Pancreas (tissue), 10 donors: ENCODE measurements at regions not wholly inside any gene's neighbourhood (a gene's known extent, or its start where the extent isn't known, plus 50 kb on each side); places are given as distances from the start of the nearest gene placed in this dataset.

Experiments used
- ATAC-seq, 4 donors: fragments of 200-7000 bp; cut with Tn5 transposase; one replicate each; pipeline versions ENCODE4 v1.8.0 to v1.9.1; 2020; ENCODE audit warnings: mild to moderate bottlenecking in 4 of 4, moderate library complexity in 4 of 4
- DNase-seq, 6 donors: peaks; one replicate each; pipeline ENCODE4 v3.0.0-alpha.2; 2020
- FAIRE-seq: peaks from 2 replicates; lab custom pipeline; 2012; peaks lifted over from hg19 to GRCh38; lab: Jason Lieb, UNC
- H3K27ac ChIP-seq, 4 donors: fragments of 200-600 bp; sonication (generic); 1 replicate in 3 of 4; 2 replicates in 1 of 4; pipeline versions ENCODE4 v1.5.0 to v1.8.0; 2020
- H3K27me3 ChIP-seq, 4 donors: fragments of 200-600 bp; one replicate each; pipeline ENCODE4 v1.8.0; 2021
- H3K36me3 ChIP-seq, 3 donors: fragments of 200-600 bp; sonication (generic) in 1 of 3; one replicate each; pipeline versions ENCODE4 v1.5.0 to v1.8.0; 2020 to 2021
- H3K4me1 ChIP-seq, 3 donors: fragments of 200-600 bp; one replicate each; pipeline ENCODE4 v1.8.0; 2021
- H3K4me3 ChIP-seq, 4 donors: fragments of 200-600 bp; sonication (generic) in 2 of 4; one replicate each; pipeline versions ENCODE4 v1.5.0 to v1.8.0; 2020 to 2021
- H3K9me3 ChIP-seq, 4 donors: fragments of 200-600 bp; one replicate each; pipeline ENCODE4 v1.8.0; 2021
- CTCF ChIP-seq, 4 donors: fragments of 200-600 bp; sonication (generic) in 3 of 4; IDR thresholded peaks; one replicate each; pipeline versions ENCODE4 v1.5.0 to v1.8.0; 2021; ENCODE audit warnings: antibody characterized with exemption in 4 of 4
- WGBS, 2 donors: extraction: QIAGEN DNeasy Blood & Tissue Kit; methylation state at CpG; one replicate each; pipeline ENCODE4 v1.1.7; 2013; 5-methylcytosine and 5-hydroxymethylcytosine counted together
- intact Hi-C, 3 donors: fragments of 100-400 bp; cut with DNase I; formaldehyde crosslinking; loops; one replicate each; pipeline versions ENCODE4 v1.11.1 to v1.14.2; 2022
- donor health status: healthy with polysubstance abuse.
- donor health status: DM: no; HTN: no; CAD: no; lungs with moderate emphysema.
- donor health status: DM: no; HTN: no; CAD: no.
- donor health status: control.
- donor health status: control.
- donor health status: Bipolar disorder and iron deficiency.
- donor health status: DM: yes; HTN: yes; CAD: no.
- donor health status: DM: no; HTN: no; CAD: no.
- donor health status: DM: no; HTN: no; CAD: no.
- donor health status: DM: yes; HTN: yes; CAD: no.

DNA sequence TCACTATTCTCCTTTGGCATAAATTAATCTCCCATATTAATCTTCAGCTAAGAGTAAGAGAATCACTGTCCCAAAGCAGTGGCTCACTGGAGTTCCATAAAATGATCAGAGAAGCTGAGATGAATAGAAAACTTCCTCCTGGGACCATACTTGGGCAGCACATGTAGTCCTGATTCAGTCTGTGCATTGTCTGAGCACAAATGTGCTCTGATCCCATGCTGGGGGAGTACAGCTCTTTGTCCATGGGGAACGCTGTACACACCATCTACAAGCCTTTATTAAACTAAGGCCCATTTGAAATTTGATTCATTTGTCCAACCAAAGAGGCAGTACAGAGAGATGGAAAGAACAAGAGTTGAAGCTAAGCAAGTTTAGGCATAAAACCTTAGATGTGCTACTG, 147.4 kb upstream of the PGR start:
- ATAC-seq, result no peak
- WGBS, 2 donors, result 66 to 78% methylated on average over 1 of the region's 1 CpG
- intact Hi-C loops, result no loop called here

GRCh38 chr11:101269990-101270660, 140.5 kb upstream of the PGR start:
- intact Hi-C loops, result no loop called here
- H3K27ac ChIP-seq, result no peak overlapping the region
- H3K4me3 ChIP-seq, result no peak overlapping the region
- no peaks in the 10 kb centered on the region for H3K27me3 ChIP-seq
- 54 to 59% methylated on average over 3 of the region's 3 CpGs for WGBS, 2 donors
- FAIRE-seq (no peak), ATAC-seq (peak in 1 of 4 donors; percentile 45), DNase-seq (no peak)
- no peaks in the 10 kb centered on the region for H3K36me3 ChIP-seq
- no peak for TF ChIP-seq CTCF (IDR thresholded peaks at IDR 0.05)
- no peaks in the 10 kb centered on the region for H3K9me3 ChIP-seq
- H3K4me1 ChIP-seq, result no peaks in the 10 kb centered on the region

More for the DNA sequence above, 147.4 kb upstream of the PGR start:
- FAIRE-seq (no peak), DNase-seq (no peak)
- no peak for TF ChIP-seq CTCF (IDR thresholded peaks at IDR 0.05)
- H3K27ac ChIP-seq, result no peak overlapping the region
- H3K4me1 ChIP-seq, result no peaks in the 10 kb centered on the region
- H3K4me3 ChIP-seq, result no peak overlapping the region
- H3K9me3 ChIP-seq, result no peaks in the 10 kb centered on the region
- H3K27me3 ChIP-seq, result no peaks in the 10 kb centered on the region
- H3K36me3 ChIP-seq, result no peaks in the 10 kb centered on the region

- no peak overlapping the region for H3K27ac ChIP-seq
- no peak for ATAC-seq
- DNase-seq, result no peak
- no peak for FAIRE-seq
- no peak overlapping the region for H3K4me3 ChIP-seq
- H3K27me3 ChIP-seq, result no peaks in the 10 kb centered on the region
- intact Hi-C loops, result no loop called here
- no peaks in the 10 kb centered on the region for H3K9me3 ChIP-seq
- H3K36me3 ChIP-seq, result no peaks in the 10 kb centered on the region
- WGBS, 2 donors, result 61 to 67% methylated on average over 2 of the region's 2 CpGs
- TF ChIP-seq CTCF (IDR thresholded peaks at IDR 0.05), result no peak
- H3K4me1 ChIP-seq, result no peaks in the 10 kb centered on the region
These were observed 139.8 kb upstream of the PGR start for GRCh38 chr11:101269390-101269789.

- no peaks in the 10 kb centered on the region for H3K4me1 ChIP-seq
- no peak overlapping the region for H3K27ac ChIP-seq
- TF ChIP-seq CTCF (IDR thresholded peaks at IDR 0.05), result no peak
- no peaks in the 10 kb centered on the region for H3K9me3 ChIP-seq
- no peak for ATAC-seq
- no peaks in the 10 kb centered on the region for H3K27me3 ChIP-seq
- DNase-seq, result no peak
- no peak overlapping the region for H3K4me3 ChIP-seq
- H3K36me3 ChIP-seq, result no peaks in the 10 kb centered on the region
- no peak for FAIRE-seq
- intact Hi-C loops, result no loop called here
These were observed 138.0 kb upstream of the PGR start for GRCh38 chr11:101267654-101268053.

- no peak for FAIRE-seq
- H3K36me3 ChIP-seq, result no peaks in the 10 kb centered on the region
- no peak overlapping the region for H3K27ac ChIP-seq
- 39 to 41% methylated on average over 4 of the region's 4 CpGs for whole genome bisulfite sequencing, 2 donors
- intact Hi-C loops, result no loop called here
- DNase-seq, result no peak
- no peaks in the 10 kb centered on the region for H3K9me3 ChIP-seq
- no peak for ATAC-seq
- H3K27me3 ChIP-seq, result no peaks in the 10 kb centered on the region
- no peak for TF ChIP-seq CTCF (IDR thresholded peaks at IDR 0.05)
- no peaks in the 10 kb centered on the region for H3K4me1 ChIP-seq
- no peak overlapping the region for H3K4me3 ChIP-seq
These were observed 134.7 kb upstream of the PGR start for GRCh38 chr11:101264306-101264705.
